ENCODE measurements at regions not wholly inside any gene's neighbourhood (a gene's known extent, or its start where the extent isn't known, plus 50 kb on each side); places are given as distances from the start of the nearest gene placed in this dataset.
"Not testable (repeated sequence)": the region's sequence is repeated elsewhere in the genome, so short reads cannot be mapped to it uniquely, and the experiment has no call there.

- DNase-seq (ENCODE audit: low spot score) = no peak
Measured at GRCh38 chr1:104309673-104310072, 560.0 kb downstream of the AMY1C start.

GRCh38 chr1:104315823-104316222, 566.1 kb downstream of the AMY1C start:
- DNase-seq (ENCODE audit: low spot score) = no peak

GRCh38 chr1:104322131-104322530, 572.4 kb downstream of the AMY1C start:
- DNase-seq (ENCODE audit: low spot score) = no peak

- DNase-seq (ENCODE audit: low spot score) = no peak
Measured at GRCh38 chr1:104329278-104329677, 579.6 kb downstream of the AMY1C start.

GRCh38 chr1:104331763-104332162, 582.1 kb downstream of the AMY1C start:
- DNase-seq (ENCODE audit: low spot score) = no peak

- not testable (repeated sequence) for DNase-seq (ENCODE audit: low spot score)
Measured at GRCh38 chr1:104337927-104338326, 588.2 kb downstream of the AMY1C start.

GRCh38 chr1:104341944-104342343, 592.2 kb downstream of the AMY1C start:
- DNase-seq (ENCODE audit: low spot score) = no peak

GRCh38 chr1:104348277-104348676, 598.6 kb downstream of the AMY1C start:
- no peak for DNase-seq (ENCODE audit: low spot score)

- no peak for DNase-seq (ENCODE audit: low spot score)
Measured at GRCh38 chr1:104353580-104353979, 603.9 kb downstream of the AMY1C start.

- no peak for DNase-seq (ENCODE audit: low spot score)
Measured at GRCh38 chr1:104358086-104358485, 608.4 kb downstream of the AMY1C start.

GRCh38 chr1:104358621-104359020, 608.9 kb downstream of the AMY1C start:
- DNase-seq (ENCODE audit: low spot score) = no peak

- DNase-seq (ENCODE audit: low spot score) = no peak
Measured at GRCh38 chr1:104378414-104378813, 628.7 kb downstream of the AMY1C start.

- DNase-seq (ENCODE audit: low spot score) = no peak
Measured at GRCh38 chr1:104380003-104380402, 630.3 kb downstream of the AMY1C start.

GRCh38 chr1:104387716-104388508, 638.2 kb downstream of the AMY1C start:
- DNase-seq (ENCODE audit: low spot score) = no peak

- DNase-seq (ENCODE audit: low spot score) = no peak
Measured at GRCh38 chr1:104392552-104392951, 642.9 kb downstream of the AMY1C start.

GRCh38 chr1:104402178-104402577, 652.5 kb downstream of the AMY1C start:
- no peak for DNase-seq (ENCODE audit: low spot score)

GRCh38 chr1:104403883-104404282, 654.2 kb downstream of the AMY1C start:
- no peak for DNase-seq (ENCODE audit: low spot score)

- no peak for DNase-seq (ENCODE audit: low spot score)
Measured at GRCh38 chr1:104406728-104407127, 657.0 kb downstream of the AMY1C start.

- DNase-seq (ENCODE audit: low spot score) = no peak
Measured at GRCh38 chr1:104408268-104408667, 658.6 kb downstream of the AMY1C start.

- DNase-seq (ENCODE audit: low spot score) = no peak
Measured at GRCh38 chr1:104435255-104435654, 685.6 kb downstream of the AMY1C start.

GRCh38 chr1:104440011-104440410, 690.3 kb downstream of the AMY1C start:
- no peak for DNase-seq (ENCODE audit: low spot score)

GRCh38 chr1:104456724-104457123, 707.0 kb downstream of the AMY1C start:
- no peak for DNase-seq (ENCODE audit: low spot score)

GRCh38 chr1:104459886-104460285, 710.2 kb downstream of the AMY1C start:
- no peak for DNase-seq (ENCODE audit: low spot score)

GRCh38 chr1:104460880-104461279, 711.2 kb downstream of the AMY1C start:
- DNase-seq (ENCODE audit: low spot score) = no peak

Data from AG08395 (cell line).